Hypothalamus (tissue), 51 donors: ENCODE measurements at regions not wholly inside any gene's neighbourhood (a gene's known extent, or its start where the extent isn't known, plus 50 kb on each side); places are given as distances from the start of the nearest gene placed in this dataset.

Experiments used
- DNase-seq, 51 donors: peaks; one replicate each; lab custom pipeline; 2025; lab: John Stamatoyannopoulos, UW

- no peak for DNase-seq
Measured at GRCh38 chr14:103206023-103206481, 82.8 kb downstream of the TNFAIP2 start.

- DNase-seq, result peak in 10 of 51 donors; percentile 11 to 59 (median 21)
Measured at GRCh38 chr14:103206836-103207387, 83.7 kb downstream of the TNFAIP2 start.

GRCh38 chr14:103207388-103208072 lies 84.3 kb downstream of the TNFAIP2 start:
- peak in 5 of 51 donors; percentile 26 to 48 (median 40) for DNase-seq

- no peak for DNase-seq
Measured at GRCh38 chr14:103209054-103209453, 85.8 kb downstream of the TNFAIP2 start.

GRCh38 chr14:103209506-103209905 lies 86.2 kb downstream of the TNFAIP2 start:
- no peak for DNase-seq

GRCh38 chr14:103213331-103213730 lies 90.1 kb downstream of the TNFAIP2 start:
- no peak for DNase-seq

- no peak for DNase-seq
Measured at GRCh38 chr14:103214461-103214958, 91.2 kb downstream of the TNFAIP2 start.

- DNase-seq, result no peak
Measured at GRCh38 chr14:103216399-103216798, 93.1 kb downstream of the TNFAIP2 start.

- DNase-seq, result no peak
Measured at GRCh38 chr14:103216857-103217256, 93.6 kb downstream of the TNFAIP2 start.

GRCh38 chr14:103217538-103217937 lies 94.3 kb downstream of the TNFAIP2 start:
- DNase-seq, result no peak

GRCh38 chr14:103220134-103220981 lies 97.1 kb downstream of the TNFAIP2 start:
- no peak for DNase-seq

GRCh38 chr14:103220982-103221641 lies 97.9 kb downstream of the TNFAIP2 start:
- DNase-seq, result no peak

GRCh38 chr14:103221781-103222358 lies 98.6 kb downstream of the TNFAIP2 start:
- DNase-seq, result no peak

GRCh38 chr14:103223818-103224352 lies 100.6 kb downstream of the TNFAIP2 start:
- no peak for DNase-seq

- no peak for DNase-seq
Measured at GRCh38 chr14:103225062-103225461, 101.8 kb downstream of the TNFAIP2 start.

GRCh38 chr14:103225476-103225875 lies 102.2 kb downstream of the TNFAIP2 start:
- DNase-seq, result no peak

- DNase-seq, result no peak
Measured at GRCh38 chr14:103227094-103227768, 104.0 kb downstream of the TNFAIP2 start.

- DNase-seq, result no peak
Measured at GRCh38 chr14:103228076-103228806, 105.0 kb downstream of the TNFAIP2 start.

GRCh38 chr14:103228866-103229265 lies 105.2 kb upstream of the EIF5 start:
- no peak for DNase-seq
